GOT3 (cell line): ENCODE measurements at regions not wholly inside any gene's neighbourhood (a gene's known extent, or its start where the extent isn't known, plus 50 kb on each side); places are given as distances from the start of the nearest gene placed in this dataset.
"Not testable (repeated sequence)": the region's sequence is repeated elsewhere in the genome, so short reads cannot be mapped to it uniquely, and the experiment has no call there.

Source experiments
- DNase-seq: peaks from one replicate; lab custom pipeline; 2025; ENCODE audit warnings: mixed read lengths; lab: John Stamatoyannopoulos, UW

DNA sequence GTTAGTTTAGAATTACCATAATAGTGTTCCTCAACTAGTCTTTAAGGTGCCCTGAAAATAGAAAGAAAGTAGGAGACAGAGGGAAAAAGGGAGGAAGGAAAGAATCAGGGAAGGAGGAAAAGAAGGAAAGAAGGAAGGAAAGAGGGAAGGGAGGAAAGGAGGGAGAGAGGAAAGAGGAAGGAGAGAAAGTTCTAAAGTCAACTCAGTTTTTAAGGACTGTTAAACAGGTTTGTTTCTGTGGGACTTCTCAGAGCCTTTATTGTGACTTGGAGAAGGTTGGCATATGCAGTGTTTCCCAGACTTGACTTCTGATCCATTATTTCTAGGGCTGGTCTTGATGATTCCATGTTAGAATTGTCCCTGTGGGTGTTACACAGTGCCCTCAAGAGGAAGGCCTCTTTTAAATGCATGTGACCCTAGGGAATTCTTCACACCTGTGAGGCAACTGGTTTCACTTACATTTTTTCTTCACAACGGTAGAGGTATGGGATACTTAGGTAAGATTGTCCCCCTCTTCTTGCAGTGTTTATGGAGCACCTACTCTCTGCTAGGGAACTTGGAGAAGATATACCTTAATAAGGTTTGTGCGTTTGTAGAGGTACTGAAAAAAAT lies 132.7 kb upstream of the GMDS start:
- no peak for DNase-seq

GRCh38 chr6:2376429-2377355 lies 131.3 kb upstream of the GMDS start:
- DNase-seq = no peak

- no peak for DNase-seq
These were observed 130.0 kb upstream of the GMDS start for GRCh38 chr6:2375443-2375842.

- no peak for DNase-seq
These were observed 124.2 kb upstream of the GMDS start for GRCh38 chr6:2369606-2370005.

DNA sequence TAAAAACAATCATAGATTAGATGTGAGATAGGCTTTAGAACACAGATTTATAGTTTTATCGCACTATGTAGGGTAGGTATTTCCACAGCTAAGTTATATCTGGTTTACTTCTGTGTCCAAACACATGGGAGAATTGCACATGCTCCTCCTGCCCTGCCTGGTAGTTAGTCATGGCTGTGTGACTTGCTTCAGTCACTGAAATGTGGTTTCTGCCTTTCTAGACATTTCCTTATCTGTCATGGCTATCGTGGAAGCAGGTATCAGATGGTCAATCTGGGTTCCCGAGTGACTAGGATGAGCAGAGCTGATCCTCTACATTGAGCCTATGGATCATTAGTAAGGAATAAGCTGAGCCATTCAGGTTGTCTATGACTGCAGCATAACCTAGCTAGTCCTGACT lies 117.8 kb upstream of the GMDS start:
- DNase-seq = no peak

DNA sequence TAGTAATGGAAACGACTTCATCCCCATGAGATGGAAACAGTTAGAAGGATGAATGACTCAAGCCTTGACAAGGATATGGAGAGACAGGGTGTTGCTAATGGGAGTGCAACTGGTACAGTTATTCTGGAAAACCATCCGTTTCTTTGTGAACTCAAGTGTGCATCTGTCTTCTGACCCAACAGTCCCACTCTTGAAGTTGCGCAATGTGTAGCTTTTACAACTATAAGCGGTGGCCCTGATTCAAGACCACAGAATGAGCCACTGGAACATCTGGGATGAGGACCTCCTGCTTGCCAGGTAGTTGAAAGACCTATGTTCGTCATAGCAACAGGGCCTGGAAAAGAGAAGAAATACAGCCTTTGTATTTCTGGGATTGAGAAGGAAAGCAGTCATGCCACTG lies 115.8 kb upstream of the GMDS start:
- DNase-seq = no peak

DNA sequence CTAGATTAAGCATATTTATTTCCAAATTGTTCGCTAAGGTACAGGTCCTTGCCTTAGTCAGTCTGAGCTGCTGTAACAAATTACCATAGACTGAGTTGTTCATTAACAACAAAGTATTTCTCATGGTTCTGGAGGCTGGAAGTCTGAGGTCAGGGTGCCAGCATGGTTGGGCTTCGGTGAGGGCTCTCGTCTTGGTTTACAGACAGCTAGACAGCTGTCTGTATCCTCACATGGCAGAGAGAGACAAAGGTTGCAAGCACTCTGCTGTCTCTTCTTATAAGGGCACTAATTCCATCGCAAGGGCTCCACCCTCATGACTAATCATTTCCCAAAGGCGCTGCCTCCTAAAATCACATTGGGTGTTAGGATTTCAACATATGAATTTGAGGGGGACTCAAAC lies 115.3 kb upstream of the GMDS start:
- no peak for DNase-seq

DNA sequence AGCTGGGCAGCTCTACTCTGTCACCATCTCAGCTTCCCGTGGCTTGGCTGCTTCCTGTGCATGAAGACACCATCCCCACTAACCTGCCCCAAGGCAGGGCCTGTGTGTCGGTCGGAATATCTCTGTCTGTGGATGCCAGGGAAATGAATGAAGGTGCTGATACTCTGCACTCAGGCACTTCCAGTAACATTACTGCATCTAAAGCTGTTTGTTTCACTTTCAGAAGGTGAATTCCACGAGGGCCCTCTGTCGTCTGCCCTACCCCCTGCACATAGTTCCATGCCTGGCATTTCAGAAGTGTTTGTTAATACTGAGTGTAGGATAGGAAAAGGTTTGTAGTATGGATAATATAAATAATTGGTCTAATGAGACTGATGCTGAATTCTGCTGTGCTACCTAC lies 114.7 kb upstream of the GMDS start:
- no peak for DNase-seq

DNA sequence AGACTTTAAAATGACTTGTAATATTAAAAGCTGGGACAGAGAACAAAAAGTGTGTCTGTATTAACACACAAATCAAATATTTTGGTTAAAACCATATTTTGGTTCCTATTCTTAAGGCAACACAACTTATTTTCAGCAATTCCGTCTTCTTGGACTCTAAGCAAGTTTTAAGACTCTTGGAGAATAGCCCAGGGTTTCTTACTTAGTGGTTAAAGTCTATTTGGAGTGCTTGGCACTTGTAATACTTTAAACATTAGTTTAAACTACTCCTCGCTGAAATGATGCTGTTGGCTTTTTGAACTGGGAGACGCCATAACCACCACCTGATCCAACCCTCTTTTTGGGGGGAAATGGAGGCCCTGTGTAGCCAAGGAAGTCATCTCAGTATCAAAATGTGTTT lies 109.7 kb upstream of the GMDS start:
- no peak for DNase-seq

DNA sequence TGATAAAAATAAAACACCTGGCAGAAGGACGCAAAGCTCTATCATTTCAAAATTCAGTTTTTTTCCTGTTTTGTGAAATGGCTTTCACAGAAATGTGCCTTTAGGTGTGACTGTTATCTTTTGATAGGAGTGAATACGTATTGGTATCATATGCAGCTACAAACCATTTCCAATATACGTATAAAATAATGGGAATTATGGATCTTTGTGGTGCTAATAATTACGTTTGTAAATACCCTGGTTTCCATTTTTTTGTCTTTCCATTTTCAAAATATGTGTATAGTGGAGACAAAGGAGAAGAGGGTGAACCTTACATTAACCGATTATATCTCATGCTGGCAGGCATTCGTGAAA lies 108.7 kb upstream of the GMDS start:
- no peak for DNase-seq

DNA sequence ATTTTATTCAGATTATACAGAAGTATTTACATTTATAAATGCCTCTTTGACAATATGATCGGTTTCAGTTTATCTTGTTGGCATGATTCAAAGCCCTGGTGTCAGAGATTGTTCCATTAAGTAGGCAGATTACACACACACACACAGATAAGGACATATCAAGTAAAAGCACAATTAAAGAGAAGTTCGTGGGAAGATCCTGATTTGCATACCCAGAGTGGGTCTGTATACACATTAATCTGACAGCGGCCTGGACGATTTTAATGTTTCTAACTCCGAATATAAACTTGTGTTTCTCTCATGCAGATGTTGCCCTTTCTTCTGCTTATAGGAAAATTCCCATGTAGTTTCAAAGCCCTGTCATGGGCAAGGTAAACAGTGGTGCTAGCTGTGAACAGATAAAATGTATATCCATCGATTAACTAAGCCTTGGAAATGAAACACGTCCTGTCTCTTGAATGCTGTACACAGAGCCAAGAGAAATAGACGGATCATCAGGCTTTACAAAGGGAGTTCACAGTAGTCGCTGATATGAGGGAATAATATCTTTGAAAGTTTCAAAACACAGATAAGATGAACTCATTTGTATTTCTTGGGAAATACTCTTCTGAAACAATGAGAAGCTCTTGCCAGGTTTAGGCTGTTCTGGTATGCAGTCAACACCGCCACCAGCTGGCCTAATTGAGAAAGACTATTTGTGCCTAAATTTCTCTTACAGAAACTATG lies 108.2 kb upstream of the GMDS start:
- no peak for DNase-seq

- no peak for DNase-seq
These were observed 106.5 kb upstream of the GMDS start for GRCh38 chr6:2351807-2352431.

DNA sequence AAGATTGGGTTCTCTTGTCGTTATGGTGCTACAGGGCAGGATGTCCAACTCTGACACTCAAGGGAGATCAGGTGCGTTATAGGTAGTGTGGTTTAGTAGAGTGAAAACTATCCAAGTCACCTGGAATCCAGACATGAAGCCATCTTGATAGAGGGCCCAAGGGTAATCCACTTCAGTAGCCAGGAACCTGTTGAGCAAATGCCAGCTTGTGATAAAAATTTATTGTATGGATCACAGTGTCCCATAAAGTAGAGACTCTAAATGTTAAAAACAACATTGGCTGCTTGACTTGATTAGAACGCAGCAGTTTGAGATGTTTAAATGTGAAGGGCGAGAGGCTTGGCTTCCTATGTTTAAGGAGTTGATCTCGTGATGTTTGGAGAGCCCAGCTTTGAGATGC lies 105.7 kb upstream of the GMDS start:
- no peak for DNase-seq

- no peak for DNase-seq
These were observed 100.7 kb upstream of the GMDS start for GRCh38 chr6:2346078-2346477.

DNA sequence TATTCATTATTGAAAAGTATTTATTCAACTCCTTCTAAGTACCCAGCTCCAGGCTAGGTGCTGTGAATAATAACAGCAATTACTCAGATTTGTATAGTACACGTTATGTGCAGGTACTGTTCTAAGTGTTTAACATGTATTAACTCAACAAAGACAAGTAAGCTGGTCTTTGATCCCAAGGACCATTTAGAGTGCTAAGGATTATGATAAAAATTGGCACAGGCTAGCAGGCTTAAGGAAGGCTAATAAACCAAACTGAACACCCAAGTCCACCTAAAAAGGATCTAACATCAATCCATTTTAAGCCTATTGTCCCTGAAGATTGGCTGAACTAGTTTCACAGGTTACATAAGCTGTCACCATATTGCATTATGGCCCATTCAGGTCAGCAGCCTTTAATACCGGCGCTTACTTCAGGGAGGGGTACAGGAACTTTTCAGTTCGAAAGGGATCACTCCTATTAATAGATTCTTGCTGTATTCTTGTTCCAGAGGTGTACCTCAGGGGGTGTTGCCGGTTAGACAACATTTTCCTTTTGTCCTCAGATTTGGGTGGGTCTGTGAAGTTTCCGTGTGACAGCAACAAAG lies 99.0 kb upstream of the GMDS start:
- DNase-seq = no peak

GRCh38 chr6:2327591-2327990 lies 82.2 kb upstream of the GMDS start:
- no peak for DNase-seq

DNA sequence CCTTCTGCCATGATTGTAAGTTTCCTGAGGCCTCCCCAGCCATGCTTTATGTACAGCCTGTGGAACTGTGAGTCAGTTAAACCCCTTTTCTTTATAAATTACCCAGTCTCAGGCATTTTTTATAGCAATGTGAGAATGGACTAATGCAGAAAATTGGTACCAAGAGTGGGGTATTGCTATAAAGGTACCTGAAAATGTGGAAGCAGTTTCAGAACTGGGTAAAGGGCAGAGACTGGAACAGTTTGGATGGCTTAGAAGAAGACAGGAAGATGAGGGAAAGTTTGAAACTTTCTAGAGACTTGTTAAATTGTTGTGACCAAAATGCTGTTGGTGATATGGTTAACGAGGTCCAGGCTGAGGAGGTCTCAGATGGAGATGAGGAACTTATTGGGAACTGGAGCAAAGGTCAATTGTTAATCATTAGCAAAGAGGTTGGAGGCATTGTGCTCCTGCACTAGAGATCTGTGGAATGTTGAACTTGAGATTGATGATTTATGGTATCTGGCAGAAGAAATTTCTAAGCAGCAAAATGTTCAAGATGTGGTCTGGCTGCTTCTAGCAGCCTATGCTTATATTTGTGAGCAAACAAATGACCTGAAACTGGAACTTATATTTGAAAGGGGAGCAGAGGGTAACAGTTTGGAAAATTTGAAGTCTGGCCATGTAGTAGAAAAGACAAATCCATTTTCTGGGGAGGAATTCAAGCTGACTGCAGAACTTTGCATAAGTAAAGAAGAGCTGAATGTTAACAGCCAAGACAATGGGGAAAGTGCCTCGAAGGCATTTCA lies 79.0 kb upstream of the GMDS start:
- no peak for DNase-seq

DNA sequence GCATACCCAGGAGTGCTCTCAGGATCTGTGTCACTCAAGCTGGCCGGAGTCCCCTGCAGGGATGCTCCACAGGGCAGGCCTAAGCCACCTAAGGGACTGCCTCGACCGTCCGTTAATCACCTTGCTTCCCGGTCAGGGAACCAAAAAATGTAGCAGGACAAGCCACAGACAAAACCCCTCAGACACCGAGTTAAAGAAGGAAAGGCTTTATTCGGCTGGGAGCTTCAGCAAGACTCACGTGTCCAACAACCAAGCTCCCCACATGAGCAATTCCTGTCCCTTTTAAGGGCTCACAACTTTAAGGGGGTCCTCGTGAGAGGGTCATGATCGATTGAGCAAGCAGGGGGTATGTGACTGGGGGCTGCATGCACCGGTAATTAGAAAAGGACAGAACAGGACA lies 72.1 kb upstream of the GMDS start:
- DNase-seq = not testable (repeated sequence)

DNA sequence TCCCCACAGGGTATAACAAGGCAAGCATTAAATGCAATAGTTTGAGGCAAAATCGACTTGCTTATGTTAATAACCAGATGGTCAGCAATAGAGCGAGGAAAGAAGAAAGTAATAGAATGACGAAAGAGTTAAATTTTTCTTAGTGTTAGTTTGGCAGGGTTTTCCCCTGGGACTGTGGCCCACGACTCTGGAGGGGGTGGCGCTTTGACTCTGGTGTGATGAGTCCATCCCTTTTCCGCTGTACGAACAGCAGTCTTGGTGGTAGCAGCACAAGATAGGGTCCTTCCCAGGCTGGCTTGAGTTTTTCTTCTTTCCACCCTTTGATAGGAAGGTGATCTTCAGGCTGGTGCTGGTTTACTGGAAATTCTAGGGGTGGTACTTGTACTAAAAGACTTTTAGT lies 69.2 kb upstream of the GMDS start:
- no peak for DNase-seq

DNA sequence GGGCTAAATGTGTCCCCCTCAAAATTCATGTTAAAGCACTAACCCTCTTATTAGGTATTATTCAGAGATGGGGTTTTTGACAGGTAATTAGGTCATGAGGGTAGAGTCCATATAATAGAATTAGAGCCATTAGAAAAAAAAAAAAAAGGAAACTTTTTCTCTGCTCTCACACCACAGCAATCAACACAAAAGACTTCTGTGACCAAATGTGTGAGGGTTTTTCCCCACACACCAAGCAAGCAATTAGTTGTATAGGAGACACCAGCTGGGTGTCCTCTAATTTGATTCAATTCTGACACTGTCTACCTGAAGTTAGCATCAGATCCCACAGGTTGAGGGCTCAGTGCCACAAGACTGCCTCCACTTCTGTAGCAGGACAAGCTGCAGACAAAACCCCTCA lies 64.6 kb upstream of the GMDS start:
- no peak for DNase-seq

DNA sequence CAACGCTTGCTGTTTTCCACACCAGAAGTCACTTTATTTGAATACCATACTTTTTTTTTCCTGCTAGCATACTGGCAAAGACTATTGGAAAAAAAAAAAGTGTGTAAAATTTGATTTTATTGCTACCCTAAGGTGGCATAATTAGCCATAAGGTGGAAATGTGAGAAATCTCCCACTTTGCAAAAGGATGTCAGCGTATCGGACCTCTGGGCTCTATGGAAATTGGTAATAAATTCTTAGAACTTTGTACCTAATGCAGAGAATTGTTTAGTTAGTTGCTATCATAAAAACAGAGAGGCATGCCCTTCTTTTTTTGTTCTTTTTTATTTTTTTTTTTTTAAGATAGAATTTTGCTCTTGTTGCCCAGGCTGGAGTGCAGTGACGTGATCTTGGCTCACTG lies 63.7 kb upstream of the GMDS start:
- DNase-seq = no peak
